Loucy (cell line): ENCODE measurements at regions not wholly inside any gene's neighbourhood (a gene's known extent, or its start where the extent isn't known, plus 50 kb on each side); places are given as distances from the start of the nearest gene placed in this dataset.

Experiments used
- EZH2phosphoT487 ChIP-seq: fragments of 200-600 bp; IDR thresholded peaks from 2 replicates; pipeline ENCODE4 v1.6.1; 2018; ENCODE audit warnings: antibody characterized with exemption, mild to moderate bottlenecking, moderate library complexity, borderline replicate concordance
- TF ChIP-seq, protein P1 (sequence below): fragments of 200-600 bp; sonication (generic); conservative IDR thresholded peaks from 2 replicates; pipeline ENCODE4 v1.5.1; 2014; ENCODE audit warnings: mild to moderate bottlenecking, antibody characterized with exemption, low read length

GRCh38 chr4:84231539-84232055 lies 267.5 kb downstream of the NKX6-1 start:
- TF ChIP-seq, protein P1, sequence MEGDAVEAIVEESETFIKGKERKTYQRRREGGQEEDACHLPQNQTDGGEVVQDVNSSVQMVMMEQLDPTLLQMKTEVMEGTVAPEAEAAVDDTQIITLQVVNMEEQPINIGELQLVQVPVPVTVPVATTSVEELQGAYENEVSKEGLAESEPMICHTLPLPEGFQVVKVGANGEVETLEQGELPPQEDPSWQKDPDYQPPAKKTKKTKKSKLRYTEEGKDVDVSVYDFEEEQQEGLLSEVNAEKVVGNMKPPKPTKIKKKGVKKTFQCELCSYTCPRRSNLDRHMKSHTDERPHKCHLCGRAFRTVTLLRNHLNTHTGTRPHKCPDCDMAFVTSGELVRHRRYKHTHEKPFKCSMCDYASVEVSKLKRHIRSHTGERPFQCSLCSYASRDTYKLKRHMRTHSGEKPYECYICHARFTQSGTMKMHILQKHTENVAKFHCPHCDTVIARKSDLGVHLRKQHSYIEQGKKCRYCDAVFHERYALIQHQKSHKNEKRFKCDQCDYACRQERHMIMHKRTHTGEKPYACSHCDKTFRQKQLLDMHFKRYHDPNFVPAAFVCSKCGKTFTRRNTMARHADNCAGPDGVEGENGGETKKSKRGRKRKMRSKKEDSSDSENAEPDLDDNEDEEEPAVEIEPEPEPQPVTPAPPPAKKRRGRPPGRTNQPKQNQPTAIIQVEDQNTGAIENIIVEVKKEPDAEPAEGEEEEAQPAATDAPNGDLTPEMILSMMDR = no peak
- TF ChIP-seq EZH2phosphoT487 = no peak
